ENCODE measurements at regions not wholly inside any gene's neighbourhood (a gene's known extent, or its start where the extent isn't known, plus 50 kb on each side); places are given as distances from the start of the nearest gene placed in this dataset.
"Not testable (repeated sequence)": the region's sequence is repeated elsewhere in the genome, so short reads cannot be mapped to it uniquely, and the experiment has no call there.

GRCh38 chr3:8341821-8342247 is 159.8 kb upstream of the LMCD1 start:
- H3K4me3 ChIP-seq (replicated peaks; ENCODE audit: low read depth, low read length), result no peak overlapping the region
- no peak for DNase-seq (ENCODE audit: low read depth)
- TF ChIP-seq, protein P1, sequence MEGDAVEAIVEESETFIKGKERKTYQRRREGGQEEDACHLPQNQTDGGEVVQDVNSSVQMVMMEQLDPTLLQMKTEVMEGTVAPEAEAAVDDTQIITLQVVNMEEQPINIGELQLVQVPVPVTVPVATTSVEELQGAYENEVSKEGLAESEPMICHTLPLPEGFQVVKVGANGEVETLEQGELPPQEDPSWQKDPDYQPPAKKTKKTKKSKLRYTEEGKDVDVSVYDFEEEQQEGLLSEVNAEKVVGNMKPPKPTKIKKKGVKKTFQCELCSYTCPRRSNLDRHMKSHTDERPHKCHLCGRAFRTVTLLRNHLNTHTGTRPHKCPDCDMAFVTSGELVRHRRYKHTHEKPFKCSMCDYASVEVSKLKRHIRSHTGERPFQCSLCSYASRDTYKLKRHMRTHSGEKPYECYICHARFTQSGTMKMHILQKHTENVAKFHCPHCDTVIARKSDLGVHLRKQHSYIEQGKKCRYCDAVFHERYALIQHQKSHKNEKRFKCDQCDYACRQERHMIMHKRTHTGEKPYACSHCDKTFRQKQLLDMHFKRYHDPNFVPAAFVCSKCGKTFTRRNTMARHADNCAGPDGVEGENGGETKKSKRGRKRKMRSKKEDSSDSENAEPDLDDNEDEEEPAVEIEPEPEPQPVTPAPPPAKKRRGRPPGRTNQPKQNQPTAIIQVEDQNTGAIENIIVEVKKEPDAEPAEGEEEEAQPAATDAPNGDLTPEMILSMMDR (IDR thresholded peaks at IDR 0.05; ENCODE audit: low read length, missing control alignments), result no peak

GRCh38 chr3:8343058-8343457 is 158.6 kb upstream of the LMCD1 start:
- TF ChIP-seq, protein P1 (IDR thresholded peaks at IDR 0.05; ENCODE audit: low read length, missing control alignments), result no peak
- no peak for DNase-seq (ENCODE audit: low read depth)
- H3K4me3 ChIP-seq (replicated peaks; ENCODE audit: low read depth, low read length), result no peak overlapping the region

- no peak for DNase-seq (ENCODE audit: low read depth)
- H3K4me3 ChIP-seq (replicated peaks; ENCODE audit: low read depth, low read length), result no peak overlapping the region
- TF ChIP-seq, protein P1 (IDR thresholded peaks at IDR 0.05; ENCODE audit: low read length, missing control alignments), result no peak
These were observed 156.2 kb upstream of the LMCD1 start for GRCh38 chr3:8345398-8345797.

DNA sequence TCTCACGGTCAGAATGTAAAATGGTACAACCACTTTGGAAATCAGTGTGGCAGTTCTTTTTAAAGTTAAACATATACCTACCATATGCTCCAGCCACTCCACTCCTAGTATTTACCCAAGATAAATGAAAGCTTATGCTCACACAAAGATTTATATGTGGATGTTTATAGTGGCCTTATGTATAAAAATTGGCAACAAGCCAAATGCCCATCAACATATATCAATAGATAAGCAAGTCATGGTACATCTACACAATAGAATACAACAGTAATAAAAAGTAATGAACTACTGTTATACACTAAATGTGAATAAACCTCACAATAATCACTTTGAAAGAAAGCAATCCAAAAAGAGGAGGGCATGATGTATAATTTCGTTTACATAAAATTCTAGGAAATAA is 153.5 kb upstream of the LMCD1 start:
- DNase-seq (ENCODE audit: low read depth), result no peak
- no peak overlapping the region for H3K4me3 ChIP-seq (replicated peaks; ENCODE audit: low read depth, low read length)
- TF ChIP-seq, protein P1 (IDR thresholded peaks at IDR 0.05; ENCODE audit: low read length, missing control alignments), result no peak

GRCh38 chr3:8352475-8352874 is 149.1 kb upstream of the LMCD1 start:
- no peak overlapping the region for H3K4me3 ChIP-seq (replicated peaks; ENCODE audit: low read depth, low read length)
- DNase-seq (ENCODE audit: low read depth), result no peak
- TF ChIP-seq, protein P1 (IDR thresholded peaks at IDR 0.05; ENCODE audit: low read length, missing control alignments), result no peak

- H3K4me3 ChIP-seq (replicated peaks; ENCODE audit: low read depth, low read length), result no peak overlapping the region
- TF ChIP-seq, protein P1 (IDR thresholded peaks at IDR 0.05; ENCODE audit: low read length, missing control alignments), result no peak
- DNase-seq (ENCODE audit: low read depth), result no peak
These were observed 148.3 kb upstream of the LMCD1 start for GRCh38 chr3:8353364-8353763.

- no peak overlapping the region for H3K4me3 ChIP-seq (replicated peaks; ENCODE audit: low read depth, low read length)
- TF ChIP-seq, protein P1 (IDR thresholded peaks at IDR 0.05; ENCODE audit: low read length, missing control alignments), result no peak
- no peak for DNase-seq (ENCODE audit: low read depth)
These were observed 146.3 kb upstream of the LMCD1 start for GRCh38 chr3:8355346-8355745.

DNA sequence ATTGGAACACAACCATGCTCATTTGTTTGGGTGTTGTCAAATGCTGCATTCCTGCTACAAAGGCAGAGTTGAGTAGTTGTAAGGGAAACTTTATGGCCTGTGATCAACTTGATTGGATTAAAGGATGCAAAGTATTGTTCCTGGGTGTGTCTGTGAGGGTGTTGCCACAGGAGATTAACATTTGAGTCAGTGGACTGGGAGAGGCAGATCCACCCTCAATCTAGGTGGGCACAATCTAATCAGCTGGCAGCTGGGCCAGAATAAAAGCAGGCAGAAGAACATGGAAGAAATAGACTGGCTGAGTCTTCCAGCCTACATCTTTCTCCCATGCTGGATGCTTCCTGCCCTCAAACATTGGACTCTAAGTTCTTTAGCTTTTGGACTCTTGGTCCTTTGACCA is 145.6 kb upstream of the LMCD1 start:
- DNase-seq (ENCODE audit: low read depth); H3K4me3 ChIP-seq (replicated peaks; ENCODE audit: low read depth, low read length): not testable (repeated sequence)
